GM12878 (cell line): ENCODE measurements at regions not wholly inside any gene's neighbourhood (a gene's known extent, or its start where the extent isn't known, plus 50 kb on each side); places are given as distances from the start of the nearest gene placed in this dataset.

Experiments used
- ATAC-seq: fragments of 200-7000 bp; cut with Tn5 transposase; 3 replicates; pipeline ENCODE4 v1.9.1; 2020; ENCODE audit warnings: mild to moderate bottlenecking, moderate library complexity
- BruUV-seq: library from RNA; stranded (reverse); fragments of 400-500 nt; replicated peaks from 2 replicates; lab custom pipeline; 2021; lab: Mats Ljungman, UMichigan
- CTCF ChIA-PET: fragments of 300-600 bp; sonication (Branson Sonifier 250); formaldehyde crosslinking; extraction: SDS; loops from one replicate; lab custom pipeline; 2021; ENCODE audit warnings: inconsistent platforms; lab: Yijun Ruan, JAX
- POLR2A ChIA-PET: fragments of 350-600 bp; formaldehyde crosslinking; extraction: SDS; loops from one replicate; lab custom pipeline; 2021; ENCODE audit warnings: inconsistent platforms; lab: Charles Lee
- RAD21 ChIA-PET: fragments of 300-600 bp; sonication (Branson Sonifier 250); formaldehyde crosslinking; loops from one replicate; lab custom pipeline; 2023; ENCODE audit warnings: antibody characterized with exemption; ENCODE audit not compliant: unreplicated experiment; lab: Charles Lee
- SMC1A ChIA-PET: fragments of 300-600 bp; sonication (Branson Sonifier 250); formaldehyde crosslinking; loops from one replicate; lab custom pipeline; 2023; ENCODE audit not compliant: unreplicated experiment, uncharacterized antibody; lab: Charles Lee
- DNase-seq: peaks from one replicate; pipeline ENCODE4 v3.0.0-alpha.2; 2011; ENCODE audit warnings: low read depth, low spot score
- FAIRE-seq: peaks from 3 replicates; lab custom pipeline; 2011; peaks lifted over from hg19 to GRCh38; lab: Jason Lieb, UNC
- H2AFZ ChIP-seq: 2 replicates; pipeline ENCODE4 v1.6.0; 2011; ENCODE audit warnings: low read depth, low read length, control low read depth; ENCODE audit not compliant: control insufficient read depth
- H3K27ac ChIP-seq: 2 replicates; pipeline ENCODE4 v1.5.1; 2011; ENCODE audit warnings: control low read depth; ENCODE audit not compliant: control insufficient read depth, insufficient read depth
- H3K27me3 ChIP-seq, 2 experiments: replicated peaks in 1 of 2; 2 replicates each; pipeline versions ENCODE4 v1.6.0 to v1.6.1; 2011; ENCODE audit warnings: low read length in 1 of 2; ENCODE audit not compliant: control insufficient read depth in 2 of 2, insufficient read depth in 2 of 2
- H3K36me3 ChIP-seq, 2 experiments: 2 replicates each; pipeline ENCODE4 v1.5.1; 2011; ENCODE audit warnings: low read length in 1 of 2; ENCODE audit not compliant: control insufficient read depth in 2 of 2, insufficient read depth in 2 of 2
- H3K4me1 ChIP-seq: 2 replicates; pipeline ENCODE4 v1.6.1; 2011; ENCODE audit warnings: mild to moderate bottlenecking, low read length, moderate library complexity, mixed read lengths; ENCODE audit not compliant: control insufficient read depth, insufficient read depth
- H3K4me2 ChIP-seq: 2 replicates; pipeline ENCODE4 v1.6.0; 2011; ENCODE audit warnings: control low read depth; ENCODE audit not compliant: control insufficient read depth, insufficient read depth
- H3K4me3 ChIP-seq: fragments of 200-600 bp; sonication (generic); 2 replicates; pipeline ENCODE4 v1.5.1; 2016
- H3K79me2 ChIP-seq: 2 replicates; pipeline ENCODE4 v1.6.0; 2011; ENCODE audit warnings: low read length; ENCODE audit not compliant: control insufficient read depth, insufficient read depth
- H3K9ac ChIP-seq: 2 replicates; pipeline ENCODE4 v1.8.0; 2011; ENCODE audit warnings: low read length, control low read depth, mixed read lengths; ENCODE audit not compliant: control insufficient read depth, insufficient read depth
- H3K9me3 ChIP-seq: replicated peaks from 3 replicates; pipeline ENCODE4 v1.5.1; 2011; ENCODE audit warnings: mild to moderate bottlenecking, low read length; ENCODE audit not compliant: control insufficient read depth, insufficient read depth
- H4K20me1 ChIP-seq: 2 replicates; pipeline ENCODE4 v1.6.0; 2011; ENCODE audit not compliant: control insufficient read depth, insufficient read depth
- HSF1 ChIP-seq: fragments of 150-350 bp; IDR thresholded peaks from 2 replicates; pipeline ENCODE4 v1.6.1; 2014; ENCODE audit warnings: mild to moderate bottlenecking, low read depth, low read length
- NFYA ChIP-seq: IDR thresholded peaks from 2 replicates; pipeline ENCODE4 v1.6.1; 2011; ENCODE audit warnings: low read depth, mild to moderate bottlenecking, low read length, improper control_type of control experiment, borderline replicate concordance
- PRDM15 ChIP-seq: fragments of 450-650 bp; formaldehyde crosslinking; IDR thresholded peaks from 2 replicates; pipeline ENCODE4 v1.4.0; 2020; ENCODE audit warnings: mild to moderate bottlenecking, moderate library complexity
- WGBS: methylation state at CpG from one replicate; pipeline ENCODE4 v1.1.6; 2016; ENCODE audit warnings: low lambda C conversion rate; ENCODE audit not compliant: insufficient replicate concordance, insufficient coverage; ENCODE audit errors: missing lambda C conversion rate; 5-methylcytosine and 5-hydroxymethylcytosine counted together
- in situ Hi-C: fragments of 300-500 bp; cut with MboI; formaldehyde crosslinking; loops from 9 replicates; pipeline ENCODE4 v1.14.3; 2018; ENCODE audit warnings: mixed read lengths
- intact Hi-C: fragments of 100-400 bp; cut with micrococcal nuclease; formaldehyde crosslinking; loops from one replicate; pipeline ENCODE4 v1.14.2; 2022; ENCODE audit not compliant: unreplicated experiment

GRCh38 chr13:30088312-30088855 lies 219.0 kb downstream of the KATNAL1 start:
- ATAC-seq (peak; percentile 31; the same call in 2 of the 3 replicates), FAIRE-seq (no peak), DNase-seq (no peak)
- H3K4me3 ChIP-seq, result no peak overlapping the region
- H2AFZ ChIP-seq, result no peak overlapping the region
- RAD21 ChIA-PET, result no interaction called here
- in situ Hi-C loops, result no loop called here
- no peaks in the 10 kb centered on the region for H3K4me1 ChIP-seq
- SMC1A ChIA-PET, result no interaction called here
- POLR2A ChIA-PET, result no interaction called here
- no peaks in the 10 kb centered on the region for H3K79me2 ChIP-seq
- no peak for TF ChIP-seq HSF1
- no peak for TF ChIP-seq NFYA
- TF ChIP-seq PRDM15 (CRISPR knock-in tag), result no peak
- no peaks in the 10 kb centered on the region for H3K27me3 ChIP-seq
- H3K9me3 ChIP-seq, result no peaks in the 10 kb centered on the region
- WGBS, result 52% methylated on average over 5 of the region's 5 CpGs
- intact Hi-C loops, result no loop called here
- H3K9ac ChIP-seq, result no peak overlapping the region
- no peaks in the 10 kb centered on the region for H4K20me1 ChIP-seq
- H3K27ac ChIP-seq, result no peak overlapping the region
- BruUV-seq, result no TSS peak
- no peaks in the 10 kb centered on the region for H3K36me3 ChIP-seq
- CTCF ChIA-PET, result no interaction called here
- no peak overlapping the region for H3K4me2 ChIP-seq
